Embryonic facial prominence (tissue), 1 donor: ENCODE measurements at regions not wholly inside any gene's neighbourhood (a gene's known extent, or its start where the extent isn't known, plus 50 kb on each side); places are given as distances from the start of the nearest gene placed in this dataset.
"Not testable (repeated sequence)": the region's sequence is repeated elsewhere in the genome, so short reads cannot be mapped to it uniquely, and the experiment has no call there.

Experiments used
- DNase-seq: peaks from one replicate; pipeline ENCODE4 v3.0.0-alpha.2; 2016; ENCODE audit errors: extremely low spot score

DNA sequence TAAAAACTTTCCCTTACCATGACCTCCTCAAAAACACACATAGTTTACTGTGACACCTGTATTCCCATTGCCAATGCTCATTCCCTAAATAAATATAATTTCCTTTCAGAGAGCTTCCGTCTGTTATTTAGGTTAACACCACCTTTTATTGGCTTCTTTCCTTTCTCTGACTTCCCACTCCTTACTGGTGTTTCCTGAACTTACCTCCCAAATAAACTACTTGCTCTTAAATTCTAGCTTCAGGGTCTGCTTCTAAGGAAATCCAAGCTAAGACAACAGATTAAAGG, 67.4 kb upstream of the ZNF746 start:
- DNase-seq: no peak

DNA sequence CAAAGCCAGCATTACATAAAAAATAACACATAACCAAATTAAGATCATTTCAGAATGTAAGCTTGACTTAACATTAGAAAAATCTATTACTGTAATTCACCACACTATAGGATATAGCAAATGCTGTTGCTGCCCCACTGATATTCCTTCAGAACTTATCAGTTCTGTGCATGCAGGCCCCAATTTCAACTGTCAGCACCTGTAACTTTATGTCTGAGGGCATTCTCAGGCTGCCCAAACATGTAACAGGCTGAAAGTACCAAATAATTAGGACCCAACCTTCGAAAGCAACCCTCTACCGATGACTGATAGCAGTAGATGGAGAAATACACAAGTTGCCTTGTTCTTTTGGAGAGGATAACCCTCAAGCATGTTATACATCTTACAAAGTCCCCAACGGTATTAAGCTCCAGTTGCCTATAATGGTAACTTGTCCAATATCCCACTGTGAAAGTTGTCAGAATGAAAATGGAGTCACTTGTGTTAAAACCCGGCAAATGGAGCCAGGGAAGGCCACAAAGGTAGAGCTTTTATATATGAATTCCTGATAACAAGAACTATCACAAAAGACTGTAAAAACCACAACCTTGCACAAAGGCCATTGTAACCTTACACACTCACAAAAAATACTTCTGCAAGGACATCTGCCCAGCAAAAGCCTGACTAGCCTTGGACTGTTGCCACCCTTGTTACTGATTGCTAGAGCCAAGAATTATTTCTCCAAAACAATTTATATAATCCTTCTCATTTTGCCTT, 66.9 kb upstream of the ZNF746 start:
- no peak for DNase-seq

DNA sequence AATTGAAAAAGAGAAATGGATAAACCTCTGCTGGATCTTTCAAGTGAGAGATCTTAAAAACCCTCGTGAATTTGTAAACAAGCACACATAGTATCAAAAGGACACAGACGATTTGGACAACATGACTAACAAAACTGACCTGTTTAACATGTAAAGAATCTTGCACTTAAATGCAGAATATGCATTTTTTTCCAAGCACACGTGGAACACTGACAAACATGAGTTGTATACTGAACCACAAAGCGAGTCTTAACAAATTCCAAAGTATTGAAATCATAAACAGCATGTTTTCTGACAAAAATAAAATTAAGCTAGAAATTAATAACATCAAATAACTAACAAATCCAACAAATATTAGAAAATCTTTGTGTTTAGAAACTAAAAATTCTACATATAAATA, 65.0 kb upstream of the ZNF746 start:
- no peak for DNase-seq

DNA sequence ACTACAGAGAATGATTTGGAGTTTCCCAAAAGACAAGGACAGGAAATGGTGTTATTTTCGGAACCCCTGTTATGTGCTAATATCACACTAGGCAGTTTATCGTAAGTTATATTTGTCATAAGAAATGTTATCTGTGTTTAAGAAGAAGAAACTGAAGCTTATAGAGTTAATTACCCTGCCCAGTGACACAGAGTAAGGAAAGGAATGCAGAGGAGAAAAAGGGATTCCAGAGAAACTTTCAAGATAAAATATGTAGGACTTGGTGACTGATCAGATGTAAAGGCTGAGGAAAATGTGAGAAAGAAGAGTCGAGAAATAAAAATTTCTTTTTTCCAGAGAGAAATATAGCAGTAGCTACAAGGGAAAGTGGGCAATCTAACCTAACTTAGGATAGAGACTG, 63.5 kb upstream of the ZNF746 start:
- DNase-seq: no peak

DNA sequence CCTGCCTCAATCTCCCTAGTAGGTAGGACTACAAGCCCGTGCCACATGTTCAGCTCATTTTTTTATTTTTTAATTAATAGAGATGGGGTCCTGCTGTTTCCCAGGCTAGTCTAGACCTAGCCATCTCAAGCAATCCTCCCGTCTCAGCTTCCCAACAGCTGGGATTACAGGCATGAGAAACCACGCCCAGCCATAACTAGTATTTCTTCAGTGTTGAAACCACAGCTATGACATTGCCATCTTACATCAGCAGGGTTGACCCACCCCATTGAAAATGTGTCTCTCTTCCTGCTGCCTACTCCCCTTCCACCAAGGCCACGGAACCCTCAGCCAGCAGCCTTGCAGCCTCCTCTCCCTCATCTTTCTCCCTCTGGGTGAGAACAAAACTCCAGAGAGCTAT, 62.1 kb upstream of the ZNF746 start:
- DNase-seq: no peak

DNA sequence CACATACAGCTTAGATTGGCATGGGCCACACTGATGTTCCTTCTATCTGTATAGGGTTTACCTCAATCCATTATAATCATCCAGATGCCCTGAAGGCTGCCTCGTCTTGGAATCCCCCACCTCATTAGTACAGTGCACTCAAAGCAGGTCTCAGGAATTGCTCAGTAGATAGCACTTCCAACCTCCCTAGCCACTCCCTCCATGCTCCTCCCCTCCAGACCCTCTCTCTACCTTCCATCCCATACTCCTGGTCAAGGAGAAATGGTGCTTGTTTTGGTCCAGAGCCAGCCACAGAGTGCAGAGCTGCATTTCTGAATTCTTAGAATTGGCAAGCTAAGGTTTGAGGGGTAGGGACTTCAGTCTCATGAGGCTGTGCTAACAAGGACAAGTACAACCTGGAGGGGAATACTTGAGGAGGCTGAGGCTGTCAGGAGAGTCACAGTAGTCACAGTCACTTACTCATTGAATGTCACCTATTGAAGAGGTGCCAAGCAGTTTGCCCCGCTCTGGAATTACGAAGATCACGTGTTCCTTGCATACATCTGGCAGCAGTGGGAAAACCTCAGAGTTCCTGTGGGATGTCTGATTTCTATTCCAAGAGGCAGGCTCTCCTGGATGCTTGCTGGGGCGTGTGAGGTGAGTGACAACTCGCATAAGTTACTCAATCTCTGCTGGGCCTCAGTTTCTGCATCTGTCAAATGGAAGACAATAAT, 60.7 kb upstream of the ZNF746 start:
- DNase-seq: no peak

DNA sequence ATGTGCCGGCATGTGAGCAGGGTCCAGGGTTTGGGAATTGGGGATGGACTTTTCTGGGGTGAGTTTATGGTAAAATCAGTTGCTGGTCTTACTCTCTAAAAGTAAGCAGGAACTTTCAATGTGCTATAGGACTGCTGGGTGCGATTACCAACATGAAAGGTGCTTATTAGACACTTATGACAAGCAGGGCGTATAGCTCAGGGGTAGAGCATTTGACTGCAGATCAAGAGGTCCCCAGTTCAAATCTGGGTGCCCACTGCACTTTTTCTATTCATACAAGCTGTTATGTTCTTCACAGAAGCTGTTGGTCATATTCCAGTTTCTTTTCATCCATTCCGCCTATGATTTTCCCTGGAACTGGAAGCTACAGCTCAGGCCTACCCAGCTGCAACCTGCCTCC, 58.9 kb upstream of the ZNF746 start:
- DNase-seq: not testable (repeated sequence)

DNA sequence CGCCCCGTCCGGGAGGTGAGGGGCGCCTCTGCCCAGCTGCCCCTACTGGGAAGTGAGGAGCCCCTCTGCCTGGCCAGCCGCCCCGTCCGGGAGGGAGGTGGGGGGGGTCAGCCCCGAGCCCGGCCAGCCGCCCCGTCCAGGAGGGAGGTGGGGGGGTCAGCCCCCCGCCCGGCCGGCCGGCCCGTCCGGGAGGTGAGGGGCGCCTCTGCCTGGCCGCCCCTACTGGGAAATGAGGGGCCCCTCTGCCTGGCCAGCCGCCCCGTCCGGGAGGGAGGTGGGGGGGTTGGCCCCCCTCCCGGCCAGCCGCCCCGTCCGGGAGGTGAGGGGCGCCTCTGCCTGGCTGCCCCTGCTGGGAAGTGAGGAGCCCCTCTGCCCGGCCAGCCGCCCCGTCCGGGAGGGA, 57.2 kb upstream of the ZNF746 start:
- not testable (repeated sequence) for DNase-seq

DNA sequence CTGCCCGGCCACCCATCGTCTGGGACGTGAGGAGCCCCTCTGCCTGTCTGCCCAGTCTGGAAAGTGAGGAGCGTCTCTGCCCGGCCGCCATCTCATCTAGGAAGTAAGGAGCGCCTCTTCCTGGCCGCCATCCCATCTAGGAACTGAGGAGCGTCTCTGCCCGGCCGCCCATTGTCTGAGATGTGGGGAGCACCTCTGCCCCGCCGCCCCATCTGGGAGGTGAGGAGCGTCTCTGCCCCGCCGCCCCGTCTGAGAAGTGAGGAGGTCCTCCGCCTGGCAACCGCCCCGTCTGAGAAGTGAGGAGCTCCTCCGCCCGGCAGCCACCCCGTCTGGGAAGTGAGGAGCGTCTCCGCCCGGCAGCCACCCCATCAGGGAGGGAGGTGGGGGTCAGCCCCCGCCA, 56.4 kb upstream of the ZNF746 start:
- DNase-seq: not testable (repeated sequence)

DNA sequence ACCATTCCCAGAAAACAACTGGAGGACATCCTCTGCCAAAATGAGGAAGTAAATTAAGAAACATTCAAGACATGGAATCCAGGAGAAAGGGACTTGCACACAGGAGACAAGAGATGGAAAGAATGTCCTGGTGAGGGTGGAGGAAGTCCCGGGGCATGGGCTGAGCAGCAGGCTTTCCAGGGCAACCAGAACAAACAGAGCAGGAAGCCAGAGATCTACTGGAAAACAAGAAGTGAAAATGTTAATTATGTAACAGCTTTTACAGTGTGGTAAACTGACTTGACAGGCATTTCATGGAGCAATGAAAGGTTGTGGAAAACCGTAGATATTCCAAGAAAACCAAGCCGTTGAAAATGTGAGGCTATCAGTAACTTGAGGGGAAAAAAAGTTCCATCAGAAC, 55.2 kb upstream of the ZNF746 start:
- DNase-seq: no peak
